Kidney epithelial cell (primary cell): ENCODE measurements at regions not wholly inside any gene's neighbourhood (a gene's known extent, or its start where the extent isn't known, plus 50 kb on each side); places are given as distances from the start of the nearest gene placed in this dataset.

ENCODE experiments used
- DNase-seq: peaks from one replicate; pipeline ENCODE4 v3.0.0-alpha.2; 2010; ENCODE audit warnings: low read depth
- H3K27me3 ChIP-seq: 2 replicates; pipeline ENCODE4 v1.6.0; 2011; ENCODE audit warnings: low read length; ENCODE audit not compliant: control insufficient read depth, insufficient read depth
- H3K36me3 ChIP-seq: 2 replicates; pipeline ENCODE4 v1.5.1; 2011; ENCODE audit warnings: low read length; ENCODE audit not compliant: control insufficient read depth, insufficient read depth
- H3K4me3 ChIP-seq: 2 replicates; pipeline ENCODE4 v1.5.1; 2011; ENCODE audit warnings: low read depth, mild to moderate bottlenecking, control low read depth, low read length
- TF ChIP-seq, protein P1 (sequence below): IDR thresholded peaks from 2 replicates; pipeline ENCODE4 v1.5.1; 2011; ENCODE audit warnings: mild to moderate bottlenecking, moderate library complexity, low read length, control low read depth, inconsistent platforms; ENCODE audit not compliant: insufficient read depth, poor library complexity, severe bottlenecking

DNA sequence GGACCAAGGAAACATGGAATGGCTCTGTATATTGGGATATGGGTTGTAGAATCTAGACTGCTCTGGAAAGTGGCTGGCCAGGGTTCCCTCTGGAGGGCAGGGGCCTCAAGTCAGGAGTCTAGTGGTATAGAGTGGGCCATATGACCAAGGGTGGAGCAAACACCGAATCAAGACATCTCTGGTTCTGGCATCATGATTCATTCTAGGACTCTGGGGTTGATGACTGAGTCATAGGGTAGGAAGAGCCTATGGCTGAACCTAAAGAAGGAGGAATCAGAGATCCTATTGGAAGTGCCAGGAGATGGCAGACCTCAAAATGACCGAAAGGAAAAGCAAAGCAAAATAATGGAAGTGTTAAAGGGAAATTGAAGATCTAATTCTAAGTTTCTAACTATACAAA is 356.4 kb upstream of the PRICKLE1 start:
- Histone ChIP-seq H3K4me3 (no peak overlapping the region), H3K27me3 (no peaks in the 10 kb centered on the region), H3K36me3 (no peaks in the 10 kb centered on the region)
- no peak for DNase-seq
- TF ChIP-seq, protein P1, sequence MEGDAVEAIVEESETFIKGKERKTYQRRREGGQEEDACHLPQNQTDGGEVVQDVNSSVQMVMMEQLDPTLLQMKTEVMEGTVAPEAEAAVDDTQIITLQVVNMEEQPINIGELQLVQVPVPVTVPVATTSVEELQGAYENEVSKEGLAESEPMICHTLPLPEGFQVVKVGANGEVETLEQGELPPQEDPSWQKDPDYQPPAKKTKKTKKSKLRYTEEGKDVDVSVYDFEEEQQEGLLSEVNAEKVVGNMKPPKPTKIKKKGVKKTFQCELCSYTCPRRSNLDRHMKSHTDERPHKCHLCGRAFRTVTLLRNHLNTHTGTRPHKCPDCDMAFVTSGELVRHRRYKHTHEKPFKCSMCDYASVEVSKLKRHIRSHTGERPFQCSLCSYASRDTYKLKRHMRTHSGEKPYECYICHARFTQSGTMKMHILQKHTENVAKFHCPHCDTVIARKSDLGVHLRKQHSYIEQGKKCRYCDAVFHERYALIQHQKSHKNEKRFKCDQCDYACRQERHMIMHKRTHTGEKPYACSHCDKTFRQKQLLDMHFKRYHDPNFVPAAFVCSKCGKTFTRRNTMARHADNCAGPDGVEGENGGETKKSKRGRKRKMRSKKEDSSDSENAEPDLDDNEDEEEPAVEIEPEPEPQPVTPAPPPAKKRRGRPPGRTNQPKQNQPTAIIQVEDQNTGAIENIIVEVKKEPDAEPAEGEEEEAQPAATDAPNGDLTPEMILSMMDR = no peak

DNA sequence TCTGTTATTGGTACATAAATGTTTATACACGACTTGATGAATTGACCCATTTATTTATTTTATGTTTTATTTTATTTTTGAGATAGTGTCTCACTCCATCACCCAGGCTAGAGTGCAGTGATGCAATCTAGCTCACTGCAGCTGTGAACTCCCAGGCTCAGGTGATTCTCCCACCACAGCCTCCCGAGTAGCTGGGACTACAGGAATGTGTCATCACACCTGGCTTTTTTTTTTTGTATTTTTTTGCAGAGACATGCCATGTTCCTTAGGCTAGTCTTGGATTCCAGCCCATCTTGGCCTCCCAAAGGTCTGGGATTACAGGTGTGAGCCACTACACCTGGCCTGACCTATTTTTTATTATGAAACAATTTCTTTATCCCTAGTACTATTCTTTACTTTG is 355.0 kb upstream of the PRICKLE1 start:
- no peak for DNase-seq
- H3K4me3 ChIP-seq = no peak overlapping the region
- TF ChIP-seq, protein P1 = no peak
- no peaks in the 10 kb centered on the region for H3K27me3 ChIP-seq
- no peaks in the 10 kb centered on the region for H3K36me3 ChIP-seq

DNA sequence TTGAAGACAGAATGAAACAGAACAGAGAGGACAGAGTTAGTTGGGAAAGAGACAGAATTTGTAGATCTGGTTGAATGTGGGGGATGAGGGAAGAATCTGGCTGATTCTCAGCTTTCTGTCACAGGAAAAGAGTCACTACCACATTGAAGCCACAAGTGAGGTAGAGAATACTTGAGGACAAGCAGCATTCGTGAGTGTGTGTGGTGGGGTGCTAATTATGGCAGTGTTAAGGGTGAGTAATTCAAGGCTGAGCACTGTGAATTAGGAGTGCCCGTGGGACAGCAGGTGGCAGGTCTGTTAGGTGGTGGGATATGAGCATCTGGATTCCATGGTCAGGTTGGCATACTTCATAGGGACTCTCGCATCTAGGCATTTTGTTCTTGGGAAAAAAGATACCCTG is 347.4 kb upstream of the PRICKLE1 start:
- DNase-seq = no peak
- no peak overlapping the region for H3K4me3 ChIP-seq
- H3K36me3 ChIP-seq = no peaks in the 10 kb centered on the region
- TF ChIP-seq, protein P1 = no peak
- H3K27me3 ChIP-seq = no peaks in the 10 kb centered on the region

DNA sequence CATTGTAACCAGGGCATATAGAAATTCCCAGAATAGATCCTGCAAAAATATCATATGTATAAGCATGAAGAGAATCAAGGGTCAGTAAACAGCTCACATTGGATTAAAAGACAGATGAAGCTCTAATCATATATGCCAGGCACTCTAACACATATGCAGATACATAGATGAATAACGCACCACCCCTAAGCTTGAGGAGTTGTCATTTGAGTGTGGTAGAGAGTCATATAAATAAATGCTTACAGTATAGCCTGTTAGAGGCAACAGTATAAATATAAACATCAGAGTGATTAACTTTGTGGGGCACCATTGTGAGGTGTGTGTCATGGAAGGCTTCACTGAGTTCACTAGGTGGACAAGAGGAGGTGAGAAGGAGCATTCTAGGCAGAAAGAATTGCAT is 346.7 kb upstream of the PRICKLE1 start:
- no peaks in the 10 kb centered on the region for H3K36me3 ChIP-seq
- no peak overlapping the region for H3K4me3 ChIP-seq
- DNase-seq = no peak
- TF ChIP-seq, protein P1 = no peak
- H3K27me3 ChIP-seq = no peaks in the 10 kb centered on the region

DNA sequence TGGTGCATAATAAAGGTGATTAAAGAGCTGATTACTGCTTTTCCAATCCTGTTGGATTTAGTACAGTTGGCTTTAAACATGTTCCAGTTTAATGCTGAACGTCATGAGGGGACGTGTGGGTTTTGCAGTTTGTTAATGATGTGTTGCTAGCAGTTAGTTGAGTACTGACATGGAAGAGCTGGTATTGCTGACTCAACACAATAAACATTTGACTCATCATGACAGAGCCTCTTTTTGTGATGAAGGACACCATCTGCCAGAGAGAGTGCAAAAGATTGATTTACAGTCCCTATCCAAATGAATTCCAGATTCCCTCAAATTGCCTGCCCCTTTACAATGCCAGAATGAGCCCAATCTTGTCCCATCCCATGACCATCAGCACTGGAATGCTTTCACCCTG is 346.2 kb upstream of the PRICKLE1 start:
- Histone ChIP-seq H3K4me3 (no peak overlapping the region), H3K27me3 (no peaks in the 10 kb centered on the region), H3K36me3 (no peaks in the 10 kb centered on the region)
- TF ChIP-seq, protein P1 = no peak
- DNase-seq = no peak

DNA sequence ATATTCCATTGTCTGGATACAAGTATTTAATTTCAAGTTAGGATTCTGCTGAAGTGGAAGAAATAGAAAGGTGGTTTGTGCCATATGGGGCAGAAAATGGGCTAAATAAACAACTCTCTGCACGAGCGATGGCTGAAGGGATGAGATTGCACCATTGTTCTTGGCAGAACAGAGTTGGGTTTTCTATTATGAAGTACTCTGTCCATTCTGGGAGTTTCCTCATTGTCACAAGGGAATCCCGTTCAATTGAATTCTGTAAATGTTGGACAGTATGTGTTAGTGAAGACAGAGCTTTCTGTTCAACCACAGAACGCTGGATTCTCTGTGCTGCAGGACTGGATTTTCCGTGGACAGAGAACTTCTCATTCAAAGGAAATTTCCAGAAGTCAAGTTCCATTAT is 345.5 kb upstream of the PRICKLE1 start:
- no peaks in the 10 kb centered on the region for H3K27me3 ChIP-seq
- DNase-seq = no peak
- TF ChIP-seq, protein P1 = no peak
- no peaks in the 10 kb centered on the region for H3K36me3 ChIP-seq
- H3K4me3 ChIP-seq = no peak overlapping the region
